WTC11 (cell line): ENCODE measurements at regions not wholly inside any gene's neighbourhood (a gene's known extent, or its start where the extent isn't known, plus 50 kb on each side); places are given as distances from the start of the nearest gene placed in this dataset.
"Not testable (repeated sequence)": the region's sequence is repeated elsewhere in the genome, so short reads cannot be mapped to it uniquely, and the experiment has no call there.

Source experiments
- ATAC-seq: fragments of 200-7000 bp; cut with Tn5 transposase; 2 replicates; pipeline ENCODE4 v1.10.0; 2021; ENCODE audit warnings: mild to moderate bottlenecking, moderate library complexity
- CTCF ChIA-PET: fragments of 300-600 bp; sonication (Branson Sonifier 250); formaldehyde crosslinking; loops from one replicate; lab custom pipeline; 2021; ENCODE audit warnings: antibody characterized with exemption; lab: Charles Lee
- POLR2A ChIA-PET: fragments of 350-600 bp; sonication (Branson Sonifier 250); formaldehyde crosslinking; loops from one replicate; lab custom pipeline; 2021; ENCODE audit warnings: antibody characterized with exemption; lab: Charles Lee
- DNase-seq: peaks from one replicate; pipeline ENCODE4 v3.0.0; 2021; ENCODE audit warnings: low spot score
- H3K27ac Mint-ChIP-seq: 2 replicates; pipeline ENCODE4 v1.8.0; 2021; ENCODE audit warnings: mixed read lengths
- H3K27me3 Mint-ChIP-seq: 2 replicates; pipeline ENCODE4 v1.8.0; 2021; ENCODE audit warnings: low read depth, mild to moderate bottlenecking, moderate library complexity, mixed read lengths
- H3K36me3 Mint-ChIP-seq: 2 replicates; pipeline ENCODE4 v1.8.0; 2021; ENCODE audit warnings: mixed read lengths
- H3K4me1 Mint-ChIP-seq: 2 replicates; pipeline ENCODE4 v1.8.0; 2022; ENCODE audit warnings: mixed read lengths
- H3K4me3 Mint-ChIP-seq: 2 replicates; pipeline ENCODE4 v1.8.0; 2021; ENCODE audit warnings: mild to moderate bottlenecking, moderate library complexity, mixed read lengths
- H3K9me3 Mint-ChIP-seq: 2 replicates; pipeline ENCODE4 v1.8.0; 2021; ENCODE audit warnings: mixed read lengths
- AFF4 ChIP-seq: sonication (generic); formaldehyde crosslinking; IDR thresholded peaks from 2 replicates; pipeline ENCODE4 v1.8.1; 2023; ENCODE audit warnings: mild to moderate bottlenecking, missing genetic modification reagents, borderline replicate concordance
- ATF1 ChIP-seq: sonication (generic); formaldehyde crosslinking; IDR thresholded peaks from 2 replicates; pipeline ENCODE4 v1.8.1; 2023; ENCODE audit warnings: mild to moderate bottlenecking, moderate library complexity, missing genetic modification reagents
- CREB1 ChIP-seq: sonication (generic); formaldehyde crosslinking; IDR thresholded peaks from 2 replicates; pipeline ENCODE4 v1.8.0; 2023; ENCODE audit warnings: mild to moderate bottlenecking, missing genetic modification reagents
- ETV6 ChIP-seq: sonication (generic); formaldehyde crosslinking; IDR thresholded peaks from 2 replicates; pipeline ENCODE4 v1.8.1; 2022; ENCODE audit warnings: mild to moderate bottlenecking, missing genetic modification reagents
- FOXK1 ChIP-seq: sonication (generic); formaldehyde crosslinking; IDR thresholded peaks from 2 replicates; pipeline ENCODE4 v1.8.0; 2022; ENCODE audit warnings: mild to moderate bottlenecking, moderate library complexity, missing genetic modification reagents
- FOXP1 ChIP-seq: sonication (generic); formaldehyde crosslinking; IDR thresholded peaks from 2 replicates; pipeline ENCODE4 v1.8.0; 2022; ENCODE audit warnings: missing genetic modification reagents, mild to moderate bottlenecking, moderate library complexity, borderline replicate concordance
- GABPB1 ChIP-seq: sonication (generic); formaldehyde crosslinking; IDR thresholded peaks from 2 replicates; pipeline ENCODE4 v1.8.1; 2023; ENCODE audit warnings: mild to moderate bottlenecking, missing genetic modification reagents
- GTF2I ChIP-seq: fragments of 250-450 bp; sonication (Bioruptor Pico); conservative IDR thresholded peaks from 2 replicates; pipeline ENCODE4 v1.4.0; 2021; ENCODE audit warnings: mild to moderate bottlenecking
- HMGA2 ChIP-seq: fragments of 250-450 bp; sonication (Bioruptor Pico); IDR thresholded peaks from 2 replicates; pipeline ENCODE4 v1.4.0; 2021; ENCODE audit warnings: mild to moderate bottlenecking, moderate library complexity
- IRF2 ChIP-seq: sonication (generic); formaldehyde crosslinking; IDR thresholded peaks from 2 replicates; pipeline ENCODE4 v1.8.0; 2022; ENCODE audit warnings: low read depth, missing genetic modification reagents, borderline replicate concordance
- NFATC4 ChIP-seq: fragments of 250-450 bp; sonication (Bioruptor Pico); IDR thresholded peaks from 2 replicates; pipeline ENCODE4 v1.9.0; 2021; ENCODE audit warnings: mild to moderate bottlenecking
- NR3C1 ChIP-seq: sonication (generic); formaldehyde crosslinking; conservative IDR thresholded peaks from 2 replicates; pipeline ENCODE4 v1.8.1; 2023; ENCODE audit warnings: low read depth, mild to moderate bottlenecking, missing genetic modification reagents
- PRRX2 ChIP-seq: fragments of 250-450 bp; sonication (Bioruptor Pico); IDR thresholded peaks from 2 replicates; pipeline ENCODE4 v1.8.0; 2021; ENCODE audit warnings: mild to moderate bottlenecking
- RELA ChIP-seq: sonication (generic); formaldehyde crosslinking; IDR thresholded peaks from 2 replicates; pipeline ENCODE4 v1.8.1; 2022; ENCODE audit warnings: missing genetic modification reagents, mild to moderate bottlenecking, borderline replicate concordance
- TCF7 ChIP-seq: sonication (generic); formaldehyde crosslinking; IDR thresholded peaks from 2 replicates; pipeline ENCODE4 v1.8.0; 2022; ENCODE audit warnings: mild to moderate bottlenecking, low read depth, missing genetic modification reagents, moderate library complexity
- ZMAT4 ChIP-seq: fragments of 250-450 bp; sonication (Bioruptor Pico); IDR thresholded peaks from 2 replicates; pipeline ENCODE4 v1.9.0; 2021; ENCODE audit warnings: mild to moderate bottlenecking
- ZNF138 ChIP-seq: sonication (generic); formaldehyde crosslinking; conservative IDR thresholded peaks from 2 replicates; pipeline ENCODE4 v1.8.1; 2022; ENCODE audit warnings: mild to moderate bottlenecking, moderate library complexity, missing genetic modification reagents
- ZNF219 ChIP-seq: sonication (generic); formaldehyde crosslinking; IDR thresholded peaks from 2 replicates; pipeline ENCODE4 v1.8.0; 2023; ENCODE audit warnings: missing genetic modification reagents, mild to moderate bottlenecking, borderline replicate concordance
- ZNF532 ChIP-seq: fragments of 250-450 bp; sonication (Bioruptor Pico); IDR thresholded peaks from 2 replicates; pipeline ENCODE4 v1.9.0; 2021; ENCODE audit warnings: mild to moderate bottlenecking, borderline replicate concordance
- TF ChIP-seq, protein P1 (sequence below): fragments of 200-600 bp; IDR thresholded peaks from 2 replicates; pipeline ENCODE4 v1.8.0; 2022; ENCODE audit warnings: antibody characterized with exemption
- TF ChIP-seq, protein P2 (sequence below): sonication (generic); formaldehyde crosslinking; IDR thresholded peaks from 2 replicates; pipeline ENCODE4 v1.8.1; 2022; ENCODE audit warnings: missing genetic modification reagents, borderline replicate concordance
- TF ChIP-seq, protein P3 (sequence below): sonication (generic); formaldehyde crosslinking; IDR thresholded peaks from 2 replicates; pipeline ENCODE4 v1.8.0; 2022; ENCODE audit warnings: mild to moderate bottlenecking, missing genetic modification reagents

- H3K9me3 Mint-ChIP-seq, ATAC-seq, H3K4me1 Mint-ChIP-seq, CTCF ChIA-PET, H3K4me3 Mint-ChIP-seq, H3K27ac Mint-ChIP-seq, H3K27me3 Mint-ChIP-seq, H3K36me3 Mint-ChIP-seq, DNase-seq, POLR2A ChIA-PET: not testable (repeated sequence)
Observed at GRCh38 chr5:102047073-102047472, 249.0 kb downstream of the SLCO4C1 start.

DNA sequence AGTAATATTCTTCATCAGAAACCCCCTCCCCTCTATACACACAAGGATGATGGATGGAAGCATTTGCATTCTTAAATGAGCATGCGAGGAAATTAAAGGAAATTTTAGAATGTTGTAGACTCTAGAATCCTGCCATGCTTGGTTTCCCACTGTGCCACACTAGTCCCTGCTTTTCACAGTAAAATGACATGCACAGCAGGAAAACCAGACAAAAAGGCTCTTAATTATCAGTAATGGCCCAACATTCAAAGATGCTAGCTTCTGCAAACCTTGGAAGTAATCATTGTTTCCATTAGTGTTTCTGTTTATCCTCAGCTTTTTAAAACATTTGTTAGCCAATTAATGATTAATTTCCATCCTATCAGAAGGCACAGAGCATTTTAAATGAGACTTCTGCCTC lies 255.8 kb downstream of the SLCO4C1 start:
- DNase-seq = no peak
- TF ChIP-seq HMGA2 (CRISPR knock-in tag) (no peak), GTF2I (CRISPR knock-in tag) (no peak), ZNF138 (no peak), TCF7 (CRISPR knock-in tag) (no peak), NR3C1 (CRISPR knock-in tag) (no peak), FOXK1 (CRISPR knock-in tag) (no peak)
- TF ChIP-seq, protein P1, sequence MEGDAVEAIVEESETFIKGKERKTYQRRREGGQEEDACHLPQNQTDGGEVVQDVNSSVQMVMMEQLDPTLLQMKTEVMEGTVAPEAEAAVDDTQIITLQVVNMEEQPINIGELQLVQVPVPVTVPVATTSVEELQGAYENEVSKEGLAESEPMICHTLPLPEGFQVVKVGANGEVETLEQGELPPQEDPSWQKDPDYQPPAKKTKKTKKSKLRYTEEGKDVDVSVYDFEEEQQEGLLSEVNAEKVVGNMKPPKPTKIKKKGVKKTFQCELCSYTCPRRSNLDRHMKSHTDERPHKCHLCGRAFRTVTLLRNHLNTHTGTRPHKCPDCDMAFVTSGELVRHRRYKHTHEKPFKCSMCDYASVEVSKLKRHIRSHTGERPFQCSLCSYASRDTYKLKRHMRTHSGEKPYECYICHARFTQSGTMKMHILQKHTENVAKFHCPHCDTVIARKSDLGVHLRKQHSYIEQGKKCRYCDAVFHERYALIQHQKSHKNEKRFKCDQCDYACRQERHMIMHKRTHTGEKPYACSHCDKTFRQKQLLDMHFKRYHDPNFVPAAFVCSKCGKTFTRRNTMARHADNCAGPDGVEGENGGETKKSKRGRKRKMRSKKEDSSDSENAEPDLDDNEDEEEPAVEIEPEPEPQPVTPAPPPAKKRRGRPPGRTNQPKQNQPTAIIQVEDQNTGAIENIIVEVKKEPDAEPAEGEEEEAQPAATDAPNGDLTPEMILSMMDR = no peak

DNA sequence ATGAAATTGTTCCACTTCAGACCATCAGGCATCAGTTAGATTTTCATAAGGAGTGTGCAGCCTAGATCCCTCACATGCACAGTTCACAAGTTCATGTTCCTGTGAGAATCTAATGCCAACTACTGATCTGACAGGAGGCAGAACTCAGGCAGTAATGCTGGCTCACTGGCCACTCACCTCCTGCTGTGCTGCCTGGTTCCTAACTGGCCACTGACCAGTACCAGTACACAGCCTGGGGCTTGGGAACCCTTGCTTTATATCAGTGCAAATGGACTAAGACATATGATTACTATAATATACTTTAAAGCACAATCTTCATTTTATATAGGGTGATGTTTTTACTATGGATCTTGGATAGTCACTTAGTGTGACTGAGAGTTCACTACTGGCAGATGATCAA lies 259.2 kb downstream of the SLCO4C1 start:
- Mint-ChIP-seq H3K27me3 (no peaks in the 10 kb centered on the region), H3K36me3 (no peaks in the 10 kb centered on the region), H3K27ac (no peak overlapping the region), H3K9me3 (no peaks in the 10 kb centered on the region), H3K4me3 (no peak overlapping the region), H3K4me1 (peaks cover 13% of the 10 kb centered on the region)
- ATAC-seq (no peak), DNase-seq (no peak)
- POLR2A ChIA-PET = no interaction called here
- CTCF ChIA-PET = no interaction called here
- TF ChIP-seq PRRX2 (CRISPR knock-in tag) = no peak
- no peak for TF ChIP-seq GABPB1 (CRISPR knock-in tag)
- TF ChIP-seq AFF4 = no peak
- TF ChIP-seq NFATC4 (CRISPR knock-in tag) = no peak
- TF ChIP-seq, protein P2, sequence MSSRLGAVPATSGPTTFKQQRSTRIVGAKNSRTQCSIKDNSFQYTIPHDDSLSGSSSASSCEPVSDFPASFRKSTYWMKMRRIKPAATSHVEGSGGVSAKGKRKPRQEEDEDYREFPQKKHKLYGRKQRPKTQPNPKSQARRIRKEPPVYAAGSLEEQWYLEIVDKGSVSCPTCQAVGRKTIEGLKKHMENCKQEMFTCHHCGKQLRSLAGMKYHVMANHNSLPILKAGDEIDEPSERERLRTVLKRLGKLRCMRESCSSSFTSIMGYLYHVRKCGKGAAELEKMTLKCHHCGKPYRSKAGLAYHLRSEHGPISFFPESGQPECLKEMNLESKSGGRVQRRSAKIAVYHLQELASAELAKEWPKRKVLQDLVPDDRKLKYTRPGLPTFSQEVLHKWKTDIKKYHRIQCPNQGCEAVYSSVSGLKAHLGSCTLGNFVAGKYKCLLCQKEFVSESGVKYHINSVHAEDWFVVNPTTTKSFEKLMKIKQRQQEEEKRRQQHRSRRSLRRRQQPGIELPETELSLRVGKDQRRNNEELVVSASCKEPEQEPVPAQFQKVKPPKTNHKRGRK = no peak
- TF ChIP-seq IRF2 = no peak
- TF ChIP-seq, protein P3, sequence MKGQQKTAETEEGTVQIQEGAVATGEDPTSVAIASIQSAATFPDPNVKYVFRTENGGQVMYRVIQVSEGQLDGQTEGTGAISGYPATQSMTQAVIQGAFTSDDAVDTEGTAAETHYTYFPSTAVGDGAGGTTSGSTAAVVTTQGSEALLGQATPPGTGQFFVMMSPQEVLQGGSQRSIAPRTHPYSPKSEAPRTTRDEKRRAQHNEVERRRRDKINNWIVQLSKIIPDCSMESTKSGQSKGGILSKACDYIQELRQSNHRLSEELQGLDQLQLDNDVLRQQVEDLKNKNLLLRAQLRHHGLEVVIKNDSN (CRISPR knock-in tag) = no peak
- no peak for TF ChIP-seq ETV6 (CRISPR knock-in tag)
- no peak for TF ChIP-seq CREB1 (CRISPR knock-in tag)
- no peak for TF ChIP-seq ZNF219 (CRISPR knock-in tag)
- TF ChIP-seq ZNF532 (CRISPR knock-in tag) = no peak
- no peak for TF ChIP-seq ZMAT4 (CRISPR knock-in tag)
- TF ChIP-seq ATF1 (CRISPR knock-in tag) = no peak
- TF ChIP-seq RELA = no peak
- TF ChIP-seq FOXP1 (CRISPR knock-in tag) = no peak

More for the DNA sequence above, 255.8 kb downstream of the SLCO4C1 start:
- H3K27ac Mint-ChIP-seq = no peak overlapping the region
- ATAC-seq = no peak
- peaks cover 13% of the 10 kb centered on the region for H3K4me1 Mint-ChIP-seq
- H3K27me3 Mint-ChIP-seq = no peaks in the 10 kb centered on the region
- H3K4me3 Mint-ChIP-seq = no peak overlapping the region
- no peaks in the 10 kb centered on the region for H3K36me3 Mint-ChIP-seq
- ChIA-PET POLR2A (no interaction called here), CTCF (no interaction called here)
- H3K9me3 Mint-ChIP-seq = no peaks in the 10 kb centered on the region
